ENCODE measurements at regions not wholly inside any gene's neighbourhood (a gene's known extent, or its start where the extent isn't known, plus 50 kb on each side); places are given as distances from the start of the nearest gene placed in this dataset.
A peak's percentile ranks its signal among the peaks of the same experiment; 100 is the strongest.

DNA sequence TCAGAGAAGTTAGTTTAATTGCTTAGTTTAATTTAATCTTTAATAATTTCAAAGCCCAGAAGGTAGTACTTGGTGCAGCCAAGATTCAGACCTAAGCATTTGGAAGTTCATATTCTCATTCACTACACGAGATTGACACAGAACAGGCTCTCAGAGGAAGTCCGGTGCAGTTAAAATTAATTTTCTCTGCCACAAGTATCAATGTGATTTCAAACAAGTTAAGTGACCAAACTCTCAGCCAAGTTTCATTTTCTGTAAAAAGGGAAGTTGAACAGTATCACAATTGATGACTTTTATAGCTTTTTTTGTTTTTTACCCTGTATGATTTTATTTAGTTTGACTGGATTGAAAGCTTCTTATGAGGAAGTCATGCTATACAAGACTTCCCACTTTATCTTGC lies 1494.9 kb upstream of the LRRTM3 start:
- DNase-seq: no peak

DNA sequence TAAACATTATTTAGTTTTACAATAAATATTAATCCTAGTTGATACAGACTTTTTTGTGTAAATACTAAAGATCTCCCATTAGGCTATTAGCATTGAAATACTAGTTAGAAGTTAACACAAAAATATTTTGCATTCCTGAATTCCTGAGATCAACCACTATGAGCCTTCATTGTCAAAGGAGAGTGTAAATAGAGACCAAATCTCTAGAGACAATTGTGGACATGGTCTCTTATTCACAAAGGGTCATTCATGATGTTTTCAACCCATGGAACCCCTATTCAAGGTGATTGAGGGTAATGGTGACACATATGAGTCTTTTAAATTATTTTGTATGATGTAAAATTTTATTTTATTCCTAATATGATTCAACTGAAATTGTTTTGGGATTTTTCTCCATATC lies 1454.8 kb upstream of the LRRTM3 start:
- DNase-seq: no peak

DNA sequence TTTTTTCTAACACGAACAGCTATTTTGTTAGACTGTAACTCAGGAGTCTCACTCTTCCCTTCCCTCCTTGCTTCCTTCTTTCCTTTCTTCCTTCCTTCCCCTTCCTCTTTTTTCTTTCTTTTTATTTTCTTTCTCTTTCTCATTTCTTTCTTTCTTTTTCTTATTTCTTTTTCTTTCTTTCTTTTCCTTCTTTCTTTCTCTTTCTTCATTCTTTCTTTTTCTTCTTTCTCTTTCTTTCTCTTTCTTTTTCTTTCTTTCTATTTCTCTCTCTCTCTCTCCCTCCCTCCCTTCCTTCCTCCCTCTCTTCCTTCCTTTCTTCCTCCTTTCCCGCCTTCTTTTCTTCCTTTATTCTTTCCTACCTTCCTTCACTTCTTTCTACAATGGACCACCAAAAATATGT lies 1443.0 kb upstream of the LRRTM3 start:
- DNase-seq: no peak

DNA sequence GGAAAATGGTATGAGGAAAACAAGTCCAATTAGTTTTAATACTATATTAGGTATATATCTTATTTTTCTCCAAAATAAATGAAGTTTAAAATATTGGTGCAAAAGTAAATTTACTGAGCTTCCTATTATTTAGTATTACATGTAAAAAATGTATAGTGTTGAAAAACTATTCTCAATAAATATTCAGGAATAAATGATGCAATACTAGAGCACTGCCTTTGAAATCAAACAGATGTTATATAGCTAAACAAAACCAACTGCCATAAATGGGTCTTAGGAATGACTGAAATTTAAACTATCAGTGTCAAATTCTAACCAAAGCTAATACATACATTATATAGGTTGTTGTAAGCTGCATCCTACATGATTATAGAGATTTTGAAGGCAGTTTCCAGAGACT lies 1434.0 kb upstream of the LRRTM3 start:
- DNase-seq: no peak

DNA sequence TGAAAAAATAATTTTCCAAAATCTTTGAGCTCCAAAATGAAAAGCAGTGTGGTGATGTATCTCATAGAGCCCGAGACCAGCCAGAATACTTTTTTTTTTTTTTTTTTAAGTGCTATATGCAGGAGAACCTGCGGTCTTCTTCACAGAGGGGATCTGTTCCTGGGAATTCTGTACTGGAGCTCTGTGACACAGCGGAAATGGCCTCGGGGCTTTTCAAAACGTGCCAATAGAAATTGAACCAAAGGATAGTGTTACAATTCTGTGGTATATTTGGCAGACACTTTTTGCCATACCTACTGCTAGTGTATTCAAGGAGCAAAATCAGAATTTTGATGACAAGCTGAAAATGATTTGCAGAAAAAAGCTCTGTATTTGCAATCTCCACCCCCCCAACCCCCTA lies 1429.3 kb upstream of the LRRTM3 start:
- no peak for DNase-seq

DNA sequence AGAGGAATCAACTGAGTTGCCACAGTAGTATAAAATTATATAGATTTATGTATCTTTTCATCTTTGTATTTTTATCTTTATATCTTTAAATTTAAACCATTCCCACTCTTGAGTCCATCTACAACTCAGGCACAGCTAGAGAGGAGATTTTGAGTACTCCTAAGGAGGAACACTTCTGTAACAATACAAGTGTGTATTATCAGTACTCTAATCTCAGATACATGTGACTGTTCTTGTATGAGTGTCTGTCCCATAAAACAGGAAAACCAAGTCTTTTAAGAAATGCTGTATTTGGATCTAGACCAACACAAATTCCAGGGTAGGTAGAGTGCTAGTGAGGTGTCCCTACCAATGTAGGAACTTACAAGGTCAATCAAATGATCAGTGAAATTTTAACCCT lies 1428.0 kb upstream of the LRRTM3 start:
- DNase-seq: no peak

DNA sequence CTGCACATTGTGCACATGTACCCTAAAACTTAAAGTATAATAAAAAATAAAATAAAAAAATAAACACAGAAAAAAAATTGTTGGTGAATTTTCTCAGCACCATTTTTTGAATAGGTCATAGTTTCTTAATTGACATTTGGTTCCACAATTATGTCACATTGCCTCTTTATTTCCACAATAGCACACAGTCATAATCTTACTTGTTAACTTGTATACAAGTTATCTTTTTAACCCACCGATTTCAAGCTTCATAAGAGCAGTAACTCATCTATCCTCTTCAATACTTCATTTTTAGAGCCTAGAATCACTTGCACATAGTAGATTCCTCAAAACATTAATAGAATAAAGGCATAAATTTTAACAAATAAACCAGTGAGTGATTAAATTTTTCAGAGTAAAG lies 1425.1 kb upstream of the LRRTM3 start:
- DNase-seq: no peak

DNA sequence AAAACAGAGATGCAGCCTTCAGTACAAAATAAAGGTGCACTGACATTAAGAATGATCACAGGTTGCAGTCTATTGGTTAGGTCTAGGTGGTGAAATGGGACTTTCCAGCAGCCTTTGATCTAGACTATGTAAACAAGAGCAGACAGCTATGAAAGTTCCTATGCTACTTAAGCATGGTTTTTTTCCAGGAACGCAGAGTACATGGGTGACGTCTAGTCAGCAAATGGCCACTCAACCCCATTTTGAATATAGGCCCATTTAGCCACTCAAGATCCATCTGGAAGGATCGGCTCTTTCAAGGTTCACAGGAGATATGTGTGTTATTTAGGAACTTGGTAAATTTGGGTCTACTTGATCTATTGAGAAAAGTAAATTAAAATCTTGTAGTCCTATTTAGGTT lies 1424.6 kb upstream of the LRRTM3 start:
- no peak for DNase-seq

DNA sequence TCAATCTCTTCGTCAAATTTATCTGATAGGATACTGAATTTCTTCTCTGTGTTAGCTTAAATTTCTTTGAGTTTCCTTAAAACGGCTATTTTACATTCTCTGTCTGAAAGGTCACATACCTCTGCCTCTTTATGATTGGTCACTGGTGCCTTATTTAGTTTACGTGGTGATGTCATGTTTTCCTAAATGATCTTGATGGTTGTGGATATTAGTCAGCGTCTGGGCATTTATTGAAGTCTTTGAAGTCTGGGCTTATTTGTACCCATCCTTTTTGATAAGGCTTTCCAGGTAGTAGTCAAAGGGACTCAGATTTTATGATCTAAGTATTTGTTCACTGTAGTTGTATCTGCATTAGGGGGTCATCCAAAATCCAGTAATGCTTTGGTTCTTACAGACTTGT lies 1407.5 kb upstream of the LRRTM3 start:
- no peak for DNase-seq

DNA sequence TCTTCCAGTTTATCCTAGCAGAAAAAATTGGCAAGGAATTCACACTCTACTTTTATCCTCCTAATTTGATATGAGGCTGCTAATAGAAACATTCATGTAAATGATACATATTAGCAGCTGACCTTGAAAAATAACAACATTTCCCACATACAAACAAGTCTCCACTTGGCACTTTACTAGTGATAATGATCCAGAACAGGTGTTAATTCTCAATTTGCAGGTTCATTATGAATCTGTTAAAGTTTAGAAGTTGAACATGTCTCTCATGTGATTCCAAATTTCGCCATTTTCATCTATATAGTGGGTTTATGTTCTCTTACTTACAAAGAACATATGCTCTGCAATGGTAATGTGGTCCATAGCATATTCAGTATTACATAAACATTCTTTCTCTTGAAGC lies 1396.8 kb upstream of the LRRTM3 start:
- no peak for DNase-seq

DNA sequence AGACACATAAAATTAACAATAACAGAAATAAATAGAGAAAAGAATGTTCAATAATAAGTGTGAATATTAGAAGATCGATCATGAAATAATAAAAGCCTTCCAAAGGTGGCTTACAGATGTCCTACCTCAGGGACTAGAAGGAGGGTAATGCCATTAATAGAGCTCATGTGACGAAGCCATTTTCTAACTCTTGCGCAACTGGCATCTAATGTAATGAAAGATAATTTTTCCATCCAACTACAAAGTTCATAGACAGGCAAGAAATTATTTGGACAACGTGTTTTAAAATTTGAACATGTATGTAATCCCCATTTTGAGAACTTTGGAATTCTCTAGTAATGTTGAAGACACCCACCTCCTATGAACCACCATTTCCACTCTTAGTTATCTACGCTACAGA lies 1394.3 kb upstream of the LRRTM3 start:
- no peak for DNase-seq

DNA sequence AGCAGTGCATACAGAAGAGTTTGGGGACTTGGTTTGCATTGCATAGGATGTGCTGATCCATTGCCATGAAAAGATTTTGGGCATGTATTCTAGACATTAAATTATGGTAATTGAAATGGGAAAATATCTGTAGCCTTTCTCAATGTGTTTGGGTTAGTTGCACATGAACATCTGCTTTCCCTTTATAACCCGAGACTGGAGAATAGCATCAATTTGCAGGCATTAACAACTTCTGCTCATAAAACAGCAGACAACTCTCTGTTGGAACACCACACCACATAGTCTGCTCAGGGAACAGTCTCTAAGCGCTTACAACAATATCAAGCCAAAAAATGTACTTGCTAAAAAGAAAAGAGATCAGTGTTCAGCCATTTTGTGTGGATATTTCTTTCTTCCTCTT lies 1391.1 kb upstream of the LRRTM3 start:
- DNase-seq: no peak

DNA sequence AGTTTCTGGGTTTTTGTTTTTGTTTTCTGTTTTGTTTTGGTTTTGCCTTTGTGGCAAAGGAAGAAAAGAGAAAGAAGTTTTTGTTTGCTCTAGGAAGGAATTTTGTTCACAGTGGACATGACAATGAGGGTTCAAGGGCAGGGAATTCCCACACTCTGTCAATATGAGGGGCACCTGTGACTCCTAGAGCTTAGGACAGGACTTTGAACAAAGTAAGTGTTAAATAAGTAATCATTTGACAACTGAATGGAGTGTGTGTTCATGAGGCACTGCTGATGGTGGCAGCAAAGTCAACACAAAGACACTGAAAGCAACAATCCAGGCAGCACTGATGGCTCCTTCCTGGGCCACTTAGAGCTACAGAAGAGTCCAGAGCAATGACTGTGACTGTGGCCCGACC lies 1381.1 kb upstream of the LRRTM3 start:
- no peak for DNase-seq

DNA sequence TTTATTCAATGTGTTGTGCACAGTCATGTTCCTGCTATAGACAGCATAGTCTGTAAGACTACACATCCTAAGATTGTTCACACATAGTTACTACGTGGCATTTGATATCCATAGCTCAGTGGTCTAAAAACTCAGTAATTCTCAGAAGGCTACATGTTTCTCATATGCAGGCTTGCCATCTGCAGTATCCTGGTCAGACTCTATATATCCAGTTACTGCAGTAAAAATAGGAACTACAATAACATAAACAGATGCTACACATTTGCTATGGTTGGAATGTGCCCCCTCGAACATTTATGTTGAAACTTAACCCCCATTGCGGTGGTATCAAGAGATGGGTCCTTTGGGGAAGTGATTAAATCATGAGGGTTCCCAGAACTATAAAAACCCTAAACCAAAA lies 1377.8 kb upstream of the LRRTM3 start:
- no peak for DNase-seq

DNA sequence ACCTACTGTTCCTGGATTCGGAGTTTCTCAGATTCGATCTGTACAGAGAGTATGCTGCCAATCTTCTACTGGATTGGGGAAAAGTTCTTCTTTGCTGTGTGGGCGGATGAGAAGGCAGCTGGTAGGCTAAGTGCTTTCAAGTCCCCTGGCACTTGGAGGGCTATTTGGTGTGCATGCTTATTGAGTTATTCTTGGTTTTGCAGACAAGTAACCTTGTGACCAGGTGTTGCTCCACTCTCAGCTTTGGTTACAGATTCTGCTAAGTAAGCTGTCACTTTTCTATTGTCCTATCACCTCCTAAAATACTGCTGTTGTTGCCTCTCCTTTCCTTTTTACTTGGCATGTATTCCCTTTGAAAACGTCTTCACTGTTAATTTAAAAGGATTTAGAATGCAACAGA lies 1375.1 kb upstream of the LRRTM3 start:
- DNase-seq: no peak

DNA sequence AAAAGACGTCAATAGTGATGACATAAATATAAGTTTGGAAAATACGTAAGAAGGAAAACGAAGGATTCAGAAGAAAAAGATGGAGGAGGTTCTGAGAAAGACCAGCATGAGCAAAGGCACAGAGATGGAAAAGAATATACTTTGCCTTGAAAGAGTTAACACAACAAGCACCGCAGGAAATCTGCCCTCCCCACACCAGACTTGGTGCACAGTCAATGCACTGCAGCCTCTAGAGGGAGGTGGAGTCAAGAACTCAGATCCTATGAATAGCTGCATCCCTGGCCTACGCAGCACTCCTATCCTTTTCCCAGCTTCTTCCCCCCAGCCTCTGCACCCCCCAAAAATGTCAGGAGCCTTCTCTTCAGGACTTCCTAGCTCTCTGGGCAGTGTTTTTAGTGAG lies 1370.6 kb upstream of the LRRTM3 start:
- no peak for DNase-seq

DNA sequence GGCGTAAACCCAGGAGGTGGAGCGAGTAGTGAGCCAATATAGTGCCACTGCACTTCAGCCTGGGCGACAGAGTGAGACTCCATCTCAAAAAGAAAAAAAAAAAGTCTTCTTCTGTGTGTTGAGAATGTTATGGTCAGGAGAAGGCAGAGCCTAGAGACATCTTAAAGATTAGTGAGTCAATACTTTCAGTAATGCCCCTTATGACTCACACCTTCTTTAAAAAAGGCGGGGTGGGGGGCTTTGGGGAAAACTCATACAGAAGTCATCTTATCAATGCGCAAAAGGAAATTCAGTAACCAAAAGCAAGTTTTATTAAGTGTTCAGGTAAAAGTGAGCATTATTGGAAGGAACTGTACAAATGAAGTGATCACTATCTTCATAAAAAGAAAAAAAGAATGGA lies 1369.8 kb upstream of the LRRTM3 start:
- no peak for DNase-seq

DNA sequence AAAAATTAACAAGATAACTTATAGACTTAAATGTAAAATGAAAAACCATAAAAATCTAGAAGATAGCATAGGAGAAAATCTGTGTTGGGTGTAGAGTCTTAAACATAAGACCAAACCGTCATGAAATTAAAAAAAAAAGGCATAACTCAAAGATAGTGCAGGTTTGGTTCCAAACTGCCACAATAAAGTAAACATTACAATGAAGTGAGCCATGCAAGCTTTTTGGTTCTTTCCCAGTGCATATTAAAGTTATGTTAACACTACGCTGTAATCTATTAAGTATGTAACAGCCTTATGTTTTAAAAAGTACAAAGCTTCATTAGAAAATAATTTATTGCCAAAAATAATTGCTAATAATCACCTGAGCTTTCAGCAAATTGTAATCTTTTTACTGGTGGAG lies 1366.5 kb upstream of the LRRTM3 start:
- DNase-seq: no peak

DNA sequence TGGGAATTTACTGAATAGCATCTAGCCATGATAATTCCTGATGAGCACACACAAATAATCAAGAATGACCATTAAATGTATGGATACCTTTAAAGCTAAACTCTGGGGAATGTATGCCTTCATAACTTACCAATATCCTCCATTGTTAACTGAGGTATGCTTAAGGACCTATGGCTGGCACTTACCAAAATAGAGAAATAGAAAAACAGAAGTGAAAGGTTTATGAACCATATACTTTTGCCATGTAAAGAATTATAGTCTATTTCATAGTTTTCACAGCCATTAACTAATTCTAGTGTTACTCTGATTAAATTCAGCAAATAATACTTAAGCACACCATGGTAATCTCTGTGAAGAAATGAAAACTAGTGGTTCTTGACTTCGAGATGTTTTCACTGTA lies 1360.6 kb upstream of the LRRTM3 start:
- no peak for DNase-seq

DNA sequence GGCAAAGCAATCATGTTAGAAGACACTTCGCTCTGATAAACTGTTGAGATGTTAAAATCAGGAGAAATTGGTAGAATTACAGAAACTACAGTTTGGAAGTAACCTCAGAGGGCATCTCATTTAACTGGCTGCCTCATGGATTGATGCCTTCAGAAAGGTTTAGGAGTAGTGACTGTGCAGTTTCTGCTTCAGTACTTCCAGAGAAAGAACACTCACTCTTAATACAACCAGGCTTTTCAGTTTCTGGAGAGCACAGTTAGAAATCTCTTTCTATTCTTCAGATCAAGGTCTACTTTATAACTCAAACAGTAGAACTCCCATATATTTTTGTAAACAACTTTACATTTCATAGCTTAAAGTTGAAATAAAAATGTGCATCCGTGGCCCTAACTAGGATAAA lies 1358.9 kb upstream of the LRRTM3 start:
- no peak for DNase-seq

DNA sequence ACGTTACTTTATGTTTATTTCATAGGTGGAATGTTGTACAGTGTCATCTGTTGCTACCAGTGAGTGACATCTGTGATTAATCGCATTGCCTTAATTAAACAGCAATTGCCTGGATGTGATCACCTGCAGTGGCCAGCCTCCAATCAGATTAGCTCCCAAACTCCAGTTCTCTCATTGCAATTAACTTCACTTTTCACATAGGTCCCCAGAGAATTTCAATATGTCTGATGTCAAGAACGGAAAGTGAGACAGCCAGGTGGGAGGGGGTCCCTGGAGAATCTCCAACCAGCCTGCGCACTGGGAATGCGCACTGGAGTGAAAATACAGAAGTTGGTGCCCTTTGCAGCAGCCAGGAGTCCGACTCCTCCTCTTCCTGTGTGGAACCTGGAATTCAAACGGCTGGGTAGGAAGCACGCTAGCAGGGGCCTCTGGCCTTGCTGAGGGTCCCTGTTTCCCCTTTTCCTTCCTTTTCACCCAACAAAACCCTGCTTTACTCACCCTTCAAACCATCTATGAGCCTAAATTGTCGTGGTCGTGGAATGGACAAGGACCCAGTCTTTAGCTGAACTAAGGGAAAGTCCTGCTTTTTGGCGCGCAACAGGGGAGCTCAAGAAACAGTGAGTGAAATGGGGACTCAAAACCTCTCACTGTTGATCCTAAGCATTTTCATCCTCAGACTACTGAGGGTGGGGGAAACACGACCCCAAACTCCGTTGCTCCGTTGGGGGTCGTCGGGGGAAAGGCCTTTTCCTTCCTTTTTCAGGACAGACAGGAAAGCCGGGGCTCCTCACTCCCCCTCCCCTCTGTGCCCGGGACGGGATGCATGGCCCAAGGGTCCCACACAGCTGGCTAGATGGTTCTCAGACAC lies 1355.5 kb upstream of the LRRTM3 start:
- DNase-seq: peak; percentile 79

DNA sequence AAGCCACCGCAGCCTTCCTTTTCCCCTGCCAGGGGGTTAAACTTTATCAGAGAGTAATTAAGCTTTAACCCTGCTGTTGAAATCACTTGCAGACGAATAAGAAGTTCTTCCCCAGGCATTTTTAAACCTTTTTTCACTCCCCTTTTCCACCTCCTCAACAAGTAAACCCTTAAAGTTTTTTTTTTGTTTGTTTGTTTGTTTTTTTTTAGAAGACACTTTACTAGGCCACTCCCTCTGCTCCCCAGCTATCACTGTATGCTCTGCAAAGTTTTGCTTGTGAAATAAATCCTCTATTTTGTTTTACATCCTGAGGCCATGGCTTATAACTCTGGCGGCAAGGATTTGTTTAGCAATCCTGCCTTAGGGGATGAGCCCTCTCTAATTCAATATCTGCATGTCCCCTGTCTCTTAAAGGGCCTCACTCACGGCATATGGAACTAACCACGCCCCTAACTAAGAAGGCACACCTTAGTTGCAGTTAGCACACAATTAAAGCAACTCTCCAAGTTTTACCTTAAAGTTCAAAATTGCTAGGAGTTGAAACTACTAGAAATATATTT lies 1354.7 kb upstream of the LRRTM3 start:
- no peak for DNase-seq

DNA sequence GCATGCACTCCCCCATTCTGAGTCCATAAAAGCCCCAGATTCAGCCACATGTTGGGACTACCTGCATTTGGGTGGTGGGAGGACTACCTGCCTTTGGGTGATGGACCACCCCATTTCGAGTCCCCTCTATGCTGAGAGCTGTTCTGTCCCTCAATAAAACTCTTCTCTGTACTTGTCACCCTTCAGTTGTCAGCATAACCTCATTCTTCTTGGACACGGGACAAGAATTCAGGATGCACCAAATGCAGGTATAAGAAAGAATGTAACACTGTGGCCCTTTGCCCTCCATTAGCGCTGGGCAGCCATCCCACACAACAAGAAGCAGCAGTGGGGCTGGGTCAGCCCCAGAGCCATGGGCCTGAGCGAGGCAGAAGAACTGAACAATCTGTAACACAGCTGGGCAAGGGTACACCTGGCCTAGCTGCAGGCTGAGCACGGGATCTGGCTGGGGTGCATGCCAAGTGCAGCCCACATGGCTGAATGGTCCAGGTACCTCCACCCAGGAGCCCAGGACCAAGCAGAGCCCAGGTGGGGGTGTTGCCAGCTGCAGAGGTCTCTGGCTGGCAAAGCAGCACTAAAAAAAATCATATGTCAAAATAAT lies 1344.3 kb upstream of the LRRTM3 start:
- no peak for DNase-seq

DNA sequence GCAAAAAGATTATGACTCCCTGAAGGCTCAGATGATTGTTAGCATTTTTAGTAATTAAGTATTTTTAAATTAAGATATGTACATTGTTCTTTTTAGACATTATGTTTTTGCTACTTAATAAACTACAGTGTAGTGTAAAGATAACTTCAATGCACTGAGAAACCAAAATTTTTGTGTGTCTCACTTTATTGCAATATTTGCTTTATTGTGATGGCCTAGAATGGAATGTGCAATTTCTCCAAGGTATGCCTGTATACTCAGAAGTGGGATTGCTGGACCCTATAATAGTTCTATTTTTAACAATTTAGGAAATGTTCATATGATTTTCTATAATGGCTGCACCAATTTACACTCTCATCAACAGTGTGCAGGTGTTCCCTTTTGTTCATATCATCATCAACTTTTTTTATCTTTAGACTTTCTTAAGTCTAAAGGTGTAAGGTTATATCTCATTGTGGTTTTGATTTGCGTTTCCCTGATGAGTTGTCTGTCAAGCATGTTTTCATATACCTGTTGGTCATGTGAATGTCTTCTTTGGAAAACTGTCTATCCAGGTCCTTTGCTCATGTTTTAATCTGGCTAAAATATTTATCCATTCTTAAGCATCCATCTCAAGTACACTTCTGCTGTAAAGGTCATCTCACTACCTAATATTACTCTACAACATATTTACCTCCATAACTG lies 1323.5 kb upstream of the LRRTM3 start:
- no peak for DNase-seq
